Pancreas (tissue), 10 donors: ENCODE measurements at regions not wholly inside any gene's neighbourhood (a gene's known extent, or its start where the extent isn't known, plus 50 kb on each side); places are given as distances from the start of the nearest gene placed in this dataset.

Experiments
- ATAC-seq, 4 donors: fragments of 200-7000 bp; cut with Tn5 transposase; one replicate each; pipeline versions ENCODE4 v1.8.0 to v1.9.1; 2020; ENCODE audit warnings: mild to moderate bottlenecking in 4 of 4, moderate library complexity in 4 of 4
- DNase-seq, 6 donors: peaks; one replicate each; pipeline ENCODE4 v3.0.0-alpha.2; 2020
- FAIRE-seq: peaks from 2 replicates; lab custom pipeline; 2012; peaks lifted over from hg19 to GRCh38; lab: Jason Lieb, UNC
- H3K27ac ChIP-seq, 4 donors: fragments of 200-600 bp; sonication (generic); 1 replicate in 3 of 4; 2 replicates in 1 of 4; pipeline versions ENCODE4 v1.5.0 to v1.8.0; 2020
- H3K27me3 ChIP-seq, 4 donors: fragments of 200-600 bp; one replicate each; pipeline ENCODE4 v1.8.0; 2021
- H3K36me3 ChIP-seq, 3 donors: fragments of 200-600 bp; sonication (generic) in 1 of 3; one replicate each; pipeline versions ENCODE4 v1.5.0 to v1.8.0; 2020 to 2021
- H3K4me1 ChIP-seq, 3 donors: fragments of 200-600 bp; one replicate each; pipeline ENCODE4 v1.8.0; 2021
- H3K4me3 ChIP-seq, 4 donors: fragments of 200-600 bp; sonication (generic) in 2 of 4; one replicate each; pipeline versions ENCODE4 v1.5.0 to v1.8.0; 2020 to 2021
- H3K9me3 ChIP-seq, 4 donors: fragments of 200-600 bp; one replicate each; pipeline ENCODE4 v1.8.0; 2021
- CTCF ChIP-seq, 4 donors: fragments of 200-600 bp; sonication (generic) in 3 of 4; IDR thresholded peaks; one replicate each; pipeline versions ENCODE4 v1.5.0 to v1.8.0; 2021; ENCODE audit warnings: antibody characterized with exemption in 4 of 4
- WGBS, 2 donors: extraction: QIAGEN DNeasy Blood & Tissue Kit; methylation state at CpG; one replicate each; pipeline ENCODE4 v1.1.7; 2013; 5-methylcytosine and 5-hydroxymethylcytosine counted together
- intact Hi-C, 3 donors: fragments of 100-400 bp; cut with DNase I; formaldehyde crosslinking; loops; one replicate each; pipeline versions ENCODE4 v1.11.1 to v1.14.2; 2022
- donor health status: healthy with polysubstance abuse.
- donor health status: DM: no; HTN: no; CAD: no; lungs with moderate emphysema.
- donor health status: DM: no; HTN: no; CAD: no.
- donor health status: control.
- donor health status: control.
- donor health status: Bipolar disorder and iron deficiency.
- donor health status: DM: yes; HTN: yes; CAD: no.
- donor health status: DM: no; HTN: no; CAD: no.
- donor health status: DM: no; HTN: no; CAD: no.
- donor health status: DM: yes; HTN: yes; CAD: no.

GRCh38 chr22:23497016-23497885, 82.8 kb downstream of the IGLL1 start:
- ATAC-seq = no peak
- Histone ChIP-seq H3K4me1 (no peaks in the 10 kb centered on the region), H3K36me3 (no peaks in the 10 kb centered on the region), H3K4me3 (no peak overlapping the region), H3K27ac (no peak overlapping the region), H3K9me3 (no peaks in the 10 kb centered on the region), H3K27me3 (no peaks in the 10 kb centered on the region)
- TF ChIP-seq CTCF (IDR thresholded peaks at IDR 0.05) = no peak
- no peak for DNase-seq
- WGBS, 2 donors = 71 to 80% methylated on average over 6 of the region's 6 CpGs
- no peak for FAIRE-seq
- intact Hi-C loops = no loop called here

- H3K27ac ChIP-seq = no peak overlapping the region
- no peak for FAIRE-seq
- no peaks in the 10 kb centered on the region for H3K9me3 ChIP-seq
- 74 to 89% methylated on average over 3 of the region's 3 CpGs for WGBS, 2 donors
- H3K36me3 ChIP-seq = no peaks in the 10 kb centered on the region
- H3K4me1 ChIP-seq = no peaks in the 10 kb centered on the region
- H3K27me3 ChIP-seq = no peaks in the 10 kb centered on the region
- intact Hi-C loops = no loop called here
- no peak overlapping the region for H3K4me3 ChIP-seq
- DNase-seq = no peak
- no peak for TF ChIP-seq CTCF (IDR thresholded peaks at IDR 0.05)
- no peak for ATAC-seq
Measured at GRCh38 chr22:23496445-23496833, 83.7 kb downstream of the IGLL1 start.

- 53 to 71% methylated on average over 10 of the region's 10 CpGs for WGBS, 2 donors
- no peak for TF ChIP-seq CTCF (IDR thresholded peaks at IDR 0.05)
- ATAC-seq (no peak), DNase-seq (no peak), FAIRE-seq (no peak)
- Histone ChIP-seq H3K27ac (no peak overlapping the region), H3K4me1 (no peaks in the 10 kb centered on the region), H3K27me3 (no peaks in the 10 kb centered on the region), H3K4me3 (no peak overlapping the region), H3K36me3 (no peaks in the 10 kb centered on the region), H3K9me3 (no peaks in the 10 kb centered on the region)
- intact Hi-C loops = no loop called here
Measured at GRCh38 chr22:23495614-23496444, 84.3 kb downstream of the IGLL1 start.

GRCh38 chr22:23494930-23495266, 85.2 kb downstream of the IGLL1 start:
- Histone ChIP-seq H3K4me3 (no peak overlapping the region), H3K4me1 (no peaks in the 10 kb centered on the region), H3K27ac (no peak overlapping the region), H3K27me3 (no peaks in the 10 kb centered on the region), H3K9me3 (no peaks in the 10 kb centered on the region), H3K36me3 (no peaks in the 10 kb centered on the region)
- WGBS, 2 donors = 86 to 94% methylated on average over 1 of the region's 1 CpG
- no peak for TF ChIP-seq CTCF (IDR thresholded peaks at IDR 0.05)
- intact Hi-C loops = no loop called here
- ATAC-seq (no peak), FAIRE-seq (no peak), DNase-seq (no peak)
